ENCODE measurements at regions not wholly inside any gene's neighbourhood (a gene's known extent, or its start where the extent isn't known, plus 50 kb on each side); places are given as distances from the start of the nearest gene placed in this dataset.

DNA sequence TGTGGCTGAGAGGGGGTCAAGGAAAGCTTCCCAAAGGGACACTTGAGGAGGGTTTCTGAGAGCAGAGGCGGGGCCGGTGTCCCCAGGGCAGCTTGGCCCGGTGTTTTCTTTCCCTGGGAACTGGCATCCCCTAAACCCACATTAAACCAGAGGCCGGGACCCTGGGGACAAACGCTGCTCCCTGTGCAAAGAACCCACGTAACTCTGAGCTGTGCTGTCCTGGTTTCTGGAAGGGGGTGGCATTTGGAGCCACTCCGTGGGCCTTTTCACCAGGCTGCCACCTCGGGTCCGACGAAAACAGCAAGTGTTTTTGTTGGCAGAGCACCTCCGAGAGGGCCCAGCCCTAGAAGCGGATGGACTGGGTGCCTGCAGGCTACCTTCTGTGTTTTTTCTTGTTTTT, 100.2 kb upstream of the ANO1 start:
- no peak for DNase-seq

DNA sequence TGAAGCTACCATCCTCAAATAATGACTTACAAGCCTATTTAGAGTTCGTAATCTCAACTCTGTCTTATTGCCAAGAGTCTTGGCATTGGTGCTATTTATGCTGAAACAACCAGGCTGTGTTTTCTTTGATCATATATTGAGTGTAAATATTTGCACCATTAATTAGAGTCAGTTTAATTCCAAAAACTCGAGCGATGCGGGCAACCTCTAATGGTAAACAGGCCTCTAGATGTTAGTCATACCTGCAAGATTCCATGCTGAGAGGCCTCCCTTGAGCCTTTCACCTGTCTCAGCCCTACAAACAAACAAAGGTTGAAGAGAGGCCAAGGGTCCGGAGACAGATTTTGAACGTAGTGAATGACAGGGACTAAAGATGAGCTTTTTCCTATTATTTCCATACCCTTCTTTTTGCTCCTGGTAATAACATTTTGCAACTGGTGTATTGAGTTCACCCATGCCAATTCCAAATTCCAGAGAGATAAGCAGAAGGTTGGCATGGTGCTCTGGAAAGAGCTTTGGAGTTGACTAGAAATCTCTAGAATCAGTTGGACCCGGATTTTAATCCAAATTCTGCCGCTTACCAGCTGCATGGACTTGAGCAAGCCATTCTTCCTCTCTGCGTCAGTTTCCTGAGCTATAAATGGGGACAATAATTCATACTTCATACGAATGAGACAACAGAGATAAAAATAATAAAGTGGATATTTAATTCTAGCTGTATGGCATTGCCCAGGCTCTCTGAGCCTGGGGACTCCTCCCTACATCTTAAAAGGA, 99.1 kb upstream of the ANO1 start:
- no peak for DNase-seq

DNA sequence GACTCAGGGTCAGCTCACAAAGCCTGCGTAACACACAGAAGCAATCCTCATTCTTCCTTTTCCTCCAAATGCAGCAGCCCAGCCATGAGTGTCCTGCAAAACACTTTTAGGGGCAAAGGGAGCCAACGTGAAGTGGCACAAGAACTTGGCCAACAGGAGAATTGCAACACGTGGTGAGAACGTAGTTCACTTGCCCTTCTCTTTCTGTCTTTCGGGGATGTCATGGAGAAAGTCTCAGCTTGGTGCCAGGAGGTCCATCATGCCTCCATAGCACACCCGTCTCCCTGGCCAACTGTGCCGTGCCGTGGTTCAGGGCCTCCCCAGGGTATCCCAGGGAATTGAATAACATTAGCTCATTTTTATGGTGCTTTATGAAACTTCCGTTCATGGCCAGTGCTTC, 98.5 kb upstream of the ANO1 start:
- no peak for DNase-seq

DNA sequence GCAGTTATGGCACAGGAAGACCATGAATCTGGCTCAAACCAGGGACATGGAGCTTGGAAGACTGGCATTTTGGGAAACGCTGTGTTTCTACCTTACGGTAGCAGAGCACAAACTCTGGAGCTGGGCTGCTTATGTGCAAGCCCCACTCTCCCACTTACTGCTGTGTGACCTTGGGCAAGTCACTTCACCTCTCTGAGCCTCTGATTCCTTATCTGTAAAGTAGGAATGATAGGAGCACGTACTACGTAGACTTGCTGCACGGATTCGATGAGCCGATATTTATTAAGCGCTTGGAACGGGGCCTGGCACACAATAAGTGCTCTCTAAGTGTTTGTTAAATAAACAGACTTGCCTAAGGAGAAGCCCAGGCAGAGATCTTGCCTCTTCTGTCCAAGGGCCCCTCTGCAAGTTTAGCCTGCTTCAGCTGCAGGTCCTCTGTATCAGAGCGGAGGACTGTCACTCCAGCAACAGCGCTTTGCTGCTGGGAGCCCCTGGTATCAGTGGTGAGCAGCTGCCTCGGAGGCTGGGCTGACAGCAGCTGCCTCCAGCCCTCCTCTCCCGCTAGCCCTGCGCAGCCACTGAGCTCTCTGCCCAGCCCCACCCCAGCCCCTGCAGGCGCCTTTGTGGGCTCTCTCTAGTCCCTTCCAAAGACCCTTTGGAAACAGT, 96.9 kb upstream of the ANO1 start:
- no peak for DNase-seq

DNA sequence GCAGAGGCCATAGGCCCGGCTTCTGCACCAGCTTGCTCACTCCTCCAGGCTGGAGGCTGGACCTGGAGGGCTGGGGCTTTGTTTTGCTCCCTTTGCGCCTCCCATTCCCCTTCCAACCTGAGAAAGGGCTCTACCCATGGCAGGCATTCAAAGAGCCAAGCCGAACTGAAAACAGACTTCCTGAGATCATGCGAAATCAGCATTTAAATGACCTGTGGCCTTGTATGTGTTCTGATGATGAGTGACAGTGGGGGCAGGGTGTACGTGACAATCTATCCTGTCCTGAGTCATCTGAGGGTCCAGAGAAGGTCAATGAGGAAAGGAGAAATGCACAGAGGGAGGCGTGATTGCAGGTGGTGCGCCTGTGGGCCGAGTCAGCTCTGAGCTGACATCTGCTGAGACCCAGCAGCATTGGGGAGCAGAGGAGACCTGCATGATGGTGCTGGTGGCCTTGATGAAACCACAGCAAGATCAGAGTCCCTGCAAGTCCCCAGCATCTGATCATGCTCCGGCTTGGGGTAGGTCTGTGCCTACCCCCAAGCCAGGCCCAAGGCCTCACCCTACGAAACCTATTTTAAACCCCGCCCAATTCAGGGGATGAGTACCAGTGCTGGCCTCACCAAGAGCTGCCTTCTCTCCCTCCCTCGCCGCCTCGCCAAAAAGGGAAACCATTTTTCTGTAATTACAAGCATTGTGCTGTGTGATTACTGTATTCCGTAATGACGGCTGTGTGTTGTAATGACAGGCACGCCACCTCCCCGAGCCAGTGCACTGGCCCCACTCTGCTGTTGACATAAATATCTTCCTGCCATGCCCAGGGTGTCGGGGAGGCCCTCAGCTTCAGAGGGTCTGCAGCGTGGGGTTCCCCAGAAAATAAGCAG, 95.2 kb upstream of the ANO1 start:
- no peak for DNase-seq

DNA sequence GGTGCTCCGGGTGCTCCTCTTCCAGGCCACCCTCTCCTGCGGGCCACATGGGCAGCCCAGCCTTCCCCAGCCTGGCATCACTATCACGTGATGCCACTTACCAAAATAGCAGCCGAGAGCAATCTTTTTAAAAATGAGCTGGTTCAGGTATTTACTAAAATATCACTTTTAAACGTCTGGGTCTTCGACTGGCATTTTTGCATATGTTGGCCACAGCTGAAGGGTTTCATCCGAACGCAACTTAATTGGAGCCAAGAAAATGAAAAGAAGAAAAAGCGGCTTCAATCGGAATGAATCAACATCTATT, 94.6 kb upstream of the ANO1 start:
- no peak for DNase-seq

DNA sequence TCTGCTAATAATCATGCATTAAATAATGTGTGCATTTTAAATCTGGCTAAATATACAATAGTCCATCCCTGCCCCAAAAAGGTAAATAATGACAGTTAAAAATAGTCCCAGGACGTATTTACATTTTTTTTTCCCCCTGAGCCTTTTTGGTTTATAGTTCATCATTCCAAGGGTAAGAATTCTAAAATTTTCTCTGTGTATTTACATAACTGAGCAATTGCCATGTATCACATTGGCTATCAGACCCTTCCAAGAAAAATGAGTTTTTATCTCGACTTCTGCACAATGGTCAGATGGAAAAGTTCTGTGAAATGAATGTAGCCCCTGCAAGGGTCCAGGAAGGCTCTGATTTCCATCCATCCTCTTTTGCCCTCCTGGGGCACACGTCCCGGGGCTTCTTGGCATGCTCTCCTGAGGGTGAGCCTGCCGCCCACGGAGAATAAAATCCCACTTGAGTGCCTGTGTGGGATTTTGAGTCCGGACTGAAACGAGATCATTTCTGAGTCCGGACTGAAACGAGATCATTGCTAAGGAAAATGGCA, 94.1 kb upstream of the ANO1 start:
- no peak for DNase-seq

DNA sequence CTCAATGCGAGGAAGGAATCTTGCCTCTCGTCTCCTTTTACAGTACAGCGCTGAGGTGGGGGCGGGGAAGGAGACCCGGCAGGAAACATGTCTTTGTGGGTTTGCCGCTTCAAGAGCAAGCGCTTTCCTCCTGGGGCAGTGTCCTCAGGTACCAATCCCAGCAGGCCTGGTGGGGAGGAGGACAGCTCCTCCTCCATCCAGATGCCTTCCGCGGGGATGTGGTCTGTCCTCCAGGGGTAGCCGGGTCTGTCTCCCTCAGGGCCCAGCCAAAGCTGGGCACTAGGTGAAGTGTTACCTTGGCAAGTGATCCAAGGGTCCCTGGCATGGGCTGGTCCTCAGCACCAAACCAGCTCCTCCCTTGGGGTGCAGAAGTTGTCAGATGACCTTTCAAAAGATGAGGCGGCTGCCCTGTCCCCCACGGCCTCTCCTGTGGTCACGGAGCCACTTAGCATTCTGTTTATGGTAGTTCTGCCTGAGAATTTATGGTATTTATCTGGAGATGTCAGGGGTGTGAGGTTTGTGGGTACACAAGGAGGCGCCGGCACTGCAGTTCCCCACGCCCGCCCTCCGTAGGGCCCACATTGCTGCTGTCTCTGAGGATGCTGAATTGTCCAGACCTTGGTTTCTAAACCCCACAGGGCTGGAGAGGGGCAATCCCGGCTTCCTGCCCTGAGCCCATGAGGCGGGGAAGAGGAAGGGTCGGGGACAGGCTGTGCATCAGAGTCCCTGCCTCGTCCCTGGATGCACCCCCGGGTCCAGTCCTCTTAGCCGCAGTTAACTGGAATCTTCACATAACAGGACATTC, 93.5 kb upstream of the ANO1 start:
- no peak for DNase-seq

DNA sequence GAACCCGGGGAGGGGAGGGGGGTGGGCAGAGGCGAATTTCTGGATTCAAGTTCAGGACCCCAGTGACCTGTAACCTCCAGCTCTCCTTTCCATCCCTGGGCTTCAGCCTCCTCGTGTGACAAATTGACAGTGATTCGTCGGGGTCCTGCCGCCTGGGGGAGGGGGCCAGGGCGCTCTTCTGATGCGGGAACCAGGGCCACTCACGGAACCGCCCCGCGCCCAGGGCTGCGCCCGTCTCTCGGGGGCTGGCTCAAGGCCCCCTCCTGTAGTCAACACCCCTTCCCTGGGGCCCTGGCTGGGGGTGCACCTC, 92.8 kb upstream of the ANO1 start:
- DNase-seq, result no peak

DNA sequence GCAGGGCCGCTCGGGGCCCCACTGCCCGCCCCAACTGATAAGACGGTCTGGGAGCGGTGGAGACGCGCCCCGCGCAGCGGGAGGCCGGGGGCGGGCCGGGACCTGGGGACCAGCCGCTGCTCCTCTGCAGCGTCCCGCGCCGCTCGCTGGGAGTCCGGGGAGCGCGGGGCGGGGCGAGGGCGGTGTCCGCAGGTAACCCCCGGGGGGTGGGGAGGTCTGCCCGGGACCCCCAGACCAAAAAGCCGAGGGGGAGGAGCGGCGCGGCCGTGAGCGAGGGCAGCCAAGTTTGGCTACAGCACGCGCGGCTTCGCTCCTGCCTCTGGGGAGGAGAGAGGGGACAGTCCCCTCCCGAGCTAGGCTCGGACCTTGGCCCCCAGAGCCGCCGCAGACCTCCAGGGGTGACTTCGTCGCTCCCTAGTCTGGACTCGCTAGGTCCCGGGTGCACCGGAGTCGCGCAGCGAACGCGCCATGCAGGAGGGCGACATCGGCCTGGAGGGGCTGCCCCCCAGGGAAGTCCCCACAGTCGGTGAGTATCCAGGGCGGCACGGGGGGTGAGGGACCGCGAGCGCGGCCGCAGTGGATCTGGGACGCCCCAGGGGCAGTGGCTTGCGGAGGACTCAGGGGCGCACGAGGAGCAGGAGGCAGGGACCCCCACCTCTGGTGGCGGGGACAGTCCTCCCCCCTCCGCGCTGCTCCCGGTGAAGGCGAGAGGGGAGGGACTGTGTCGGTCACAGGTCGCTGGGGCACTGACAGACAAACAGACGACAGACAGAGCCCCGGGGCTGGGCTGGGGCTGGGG, 92.3 kb upstream of the ANO1 start:
- no peak for DNase-seq

DNA sequence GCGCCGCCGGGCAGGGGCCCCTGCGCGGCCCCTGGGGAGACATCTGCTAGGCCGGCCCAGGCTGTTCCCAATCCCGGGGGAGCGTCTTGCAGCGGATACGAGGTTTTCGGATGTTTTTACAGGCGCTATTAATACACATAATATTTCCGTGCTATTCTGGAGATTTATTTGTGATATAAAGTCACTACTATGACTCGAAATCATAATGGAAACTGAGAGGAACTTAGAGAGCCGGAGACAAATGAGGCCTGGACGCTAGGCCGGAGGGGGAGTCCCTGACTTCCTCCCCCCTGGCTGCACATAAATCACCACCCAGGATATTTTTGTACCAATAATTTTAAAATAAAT, 91.7 kb upstream of the ANO1 start:
- no peak for DNase-seq

DNA sequence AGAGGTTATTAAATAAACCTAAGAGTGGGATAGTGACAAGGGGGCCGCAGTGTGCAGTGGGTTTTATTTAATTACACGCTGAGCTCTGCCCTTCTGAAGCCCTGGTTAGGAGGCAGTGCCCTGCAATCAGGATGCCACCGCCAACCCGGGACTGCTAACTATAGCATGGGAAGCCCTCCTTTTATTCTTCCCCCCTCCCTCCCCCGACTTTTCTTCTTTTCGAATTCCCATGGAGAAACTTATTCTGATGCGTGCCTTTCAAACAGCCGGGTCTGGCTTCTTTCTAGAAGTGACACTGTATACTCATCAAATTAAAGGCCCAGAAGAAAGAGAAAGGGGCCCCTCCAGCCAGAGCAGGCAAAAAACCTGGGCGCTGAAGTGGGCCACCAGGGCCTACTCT, 91.3 kb upstream of the ANO1 start:
- no peak for DNase-seq

DNA sequence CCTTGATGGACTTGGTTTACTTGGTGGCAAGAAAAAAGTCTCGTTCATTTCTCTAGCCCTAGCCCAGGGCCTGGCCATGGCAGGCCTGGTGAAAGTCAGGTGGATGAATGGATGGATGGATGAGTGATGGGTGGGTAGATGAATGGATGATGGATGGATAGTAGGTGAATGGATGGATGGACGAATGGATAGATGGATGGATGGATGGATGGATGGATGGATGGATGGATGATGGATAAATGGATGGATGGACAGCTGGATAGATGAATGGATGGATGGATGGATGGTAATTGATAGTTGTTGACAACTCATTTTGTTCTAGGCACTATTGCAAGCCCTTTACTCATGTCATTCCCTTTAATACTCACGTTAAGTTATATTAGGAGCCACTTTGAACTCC, 86.1 kb upstream of the ANO1 start:
- DNase-seq, result no peak

DNA sequence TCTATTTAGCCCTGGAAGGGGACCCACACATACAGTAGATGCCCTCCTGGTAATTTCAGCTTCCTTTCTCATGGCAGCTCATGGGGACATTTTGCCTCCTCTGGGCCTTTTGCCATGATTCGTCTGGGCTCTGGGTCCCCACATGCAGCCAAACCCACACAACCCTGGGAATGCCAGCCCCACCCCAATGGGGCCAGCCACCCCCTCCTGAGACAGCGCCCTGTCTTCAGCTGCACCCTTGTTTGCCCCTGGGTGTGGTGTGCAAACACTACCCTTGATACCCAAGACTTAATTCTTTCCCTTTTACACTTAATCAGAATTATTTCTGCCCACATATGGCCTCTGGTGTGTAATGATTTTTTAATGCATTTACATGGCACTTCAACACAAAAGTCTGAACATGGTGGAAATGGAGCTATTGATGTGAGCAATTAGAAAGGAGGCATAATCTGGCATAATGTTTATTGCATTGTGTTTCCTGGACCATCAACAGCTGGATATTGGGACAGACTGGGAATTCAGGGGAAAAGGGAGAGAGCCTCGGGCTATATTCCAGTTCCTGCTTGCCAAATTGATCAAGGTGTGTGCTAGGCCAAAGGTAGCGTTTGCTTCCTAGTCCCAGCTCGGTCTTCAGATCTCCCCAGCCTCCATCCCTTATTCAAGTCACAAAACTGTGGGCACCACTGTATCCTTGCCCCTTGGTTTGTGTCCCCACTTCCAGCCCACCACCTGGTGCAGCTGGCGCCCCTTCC, 85.0 kb upstream of the ANO1 start:
- DNase-seq, result no peak

DNA sequence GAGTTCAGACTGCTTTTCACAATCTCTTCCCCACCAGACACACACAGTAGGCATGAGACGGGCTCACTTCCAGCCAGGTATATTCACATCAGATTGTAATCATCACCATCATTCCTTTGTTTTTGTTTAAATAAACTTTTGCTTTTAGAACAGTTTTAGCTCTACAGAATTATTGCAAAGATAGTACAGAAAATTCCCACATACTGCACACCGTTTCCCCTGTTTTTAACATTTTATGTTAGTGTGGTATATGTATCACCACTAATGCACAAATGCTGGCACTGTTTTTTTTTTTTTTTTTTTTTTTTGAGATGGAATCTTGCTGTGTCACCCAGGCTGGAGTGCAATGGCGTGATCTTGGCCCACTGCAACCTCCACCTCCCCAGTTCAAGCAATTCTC, 83.3 kb upstream of the ANO1 start:
- no peak for DNase-seq

DNA sequence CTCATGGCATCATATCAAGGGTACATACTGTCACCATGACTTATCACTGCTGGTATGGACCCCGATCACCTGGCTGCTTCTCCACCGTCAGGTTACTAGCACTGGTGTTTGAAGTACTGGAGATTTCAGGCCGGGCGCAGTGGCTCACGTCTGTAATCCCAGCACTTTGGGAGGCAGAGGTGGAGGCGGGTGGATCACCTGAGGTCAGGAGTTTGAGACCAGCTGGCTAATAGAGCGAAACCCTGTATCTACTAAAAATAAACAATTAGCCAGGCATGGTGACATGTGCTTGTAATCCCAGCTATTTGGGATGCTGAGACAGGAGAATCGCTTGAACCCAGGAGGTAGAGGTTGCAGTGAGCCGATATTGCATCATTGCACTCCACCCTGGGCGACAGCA, 82.4 kb upstream of the ANO1 start:
- DNase-seq, result no peak

DNA sequence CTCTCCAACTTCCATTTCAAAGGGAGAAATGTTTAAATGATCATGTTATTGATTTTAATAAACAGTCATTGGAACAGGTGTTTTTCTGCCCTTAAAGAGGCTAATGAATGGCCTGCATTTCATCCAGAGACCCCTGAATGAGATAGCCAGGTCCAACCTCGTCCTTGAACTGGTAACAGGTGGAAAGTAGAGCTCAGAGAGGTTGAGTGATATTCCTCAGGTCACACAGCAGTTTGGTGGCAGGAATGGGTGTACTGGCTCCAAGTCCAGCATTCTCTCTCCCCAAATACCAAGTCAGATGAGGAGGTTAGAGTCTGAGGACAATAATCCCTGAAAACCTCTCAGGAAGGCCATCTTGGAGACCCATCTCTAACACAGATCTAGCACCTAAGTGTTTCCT, 81.7 kb upstream of the ANO1 start:
- no peak for DNase-seq

DNA sequence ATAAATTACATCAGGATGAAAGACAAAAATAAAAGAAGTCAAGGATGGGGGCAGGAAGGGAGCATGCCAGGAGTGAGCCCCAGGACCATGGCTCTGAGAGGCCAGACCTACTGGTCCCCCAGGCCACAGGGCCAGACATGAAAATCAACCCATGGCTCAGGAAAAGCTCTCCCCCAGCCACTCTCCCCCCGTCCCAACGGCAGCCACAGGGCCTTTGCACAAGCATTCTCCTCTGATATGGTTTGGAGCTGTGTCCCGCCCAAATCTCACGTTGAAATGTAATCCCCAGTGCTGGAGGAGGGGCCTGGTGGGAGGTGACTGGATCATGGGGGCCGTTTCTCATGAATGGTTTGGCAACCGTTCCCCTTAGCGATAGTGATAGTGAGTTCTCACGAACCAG, 80.8 kb upstream of the ANO1 start:
- no peak for DNase-seq

DNA sequence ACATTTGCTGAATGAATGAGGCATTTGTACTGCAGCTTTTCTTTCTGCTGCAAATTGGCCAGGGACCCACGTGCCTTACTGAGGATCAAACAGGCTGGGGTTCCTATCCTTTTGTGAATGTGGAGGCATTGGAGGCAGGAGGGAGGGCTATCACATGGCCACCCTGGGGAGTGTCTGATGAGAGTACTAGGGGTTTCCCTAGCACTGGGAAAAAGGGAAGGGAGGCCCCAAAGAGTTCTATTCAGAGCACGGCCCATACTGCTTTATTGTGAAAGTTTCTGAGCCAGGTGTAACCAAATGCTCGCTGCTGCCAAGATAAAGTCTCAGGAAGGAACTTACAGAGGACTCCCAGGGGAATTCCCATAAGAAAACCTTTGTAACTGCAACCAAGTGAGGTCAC, 78.4 kb upstream of the ANO1 start:
- DNase-seq, result no peak

DNA sequence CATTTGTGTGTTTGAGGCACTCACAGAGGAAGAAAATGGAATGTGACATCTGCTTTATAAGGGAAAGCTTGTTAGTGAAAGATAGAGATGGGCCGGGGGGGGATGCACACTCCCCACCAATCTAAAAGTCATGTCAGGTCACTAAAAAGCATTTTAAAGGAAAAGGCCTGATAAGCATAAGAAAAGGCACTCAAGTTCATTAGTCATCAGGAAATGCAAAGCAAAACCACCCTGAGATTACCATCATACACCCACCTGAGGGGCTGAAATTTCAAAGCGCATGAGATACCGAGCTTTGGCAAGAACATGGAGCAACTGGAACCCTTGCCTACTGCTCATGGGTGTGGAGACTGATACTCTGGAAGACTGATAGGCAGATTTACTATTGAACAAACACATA, 77.9 kb upstream of the ANO1 start:
- no peak for DNase-seq

DNA sequence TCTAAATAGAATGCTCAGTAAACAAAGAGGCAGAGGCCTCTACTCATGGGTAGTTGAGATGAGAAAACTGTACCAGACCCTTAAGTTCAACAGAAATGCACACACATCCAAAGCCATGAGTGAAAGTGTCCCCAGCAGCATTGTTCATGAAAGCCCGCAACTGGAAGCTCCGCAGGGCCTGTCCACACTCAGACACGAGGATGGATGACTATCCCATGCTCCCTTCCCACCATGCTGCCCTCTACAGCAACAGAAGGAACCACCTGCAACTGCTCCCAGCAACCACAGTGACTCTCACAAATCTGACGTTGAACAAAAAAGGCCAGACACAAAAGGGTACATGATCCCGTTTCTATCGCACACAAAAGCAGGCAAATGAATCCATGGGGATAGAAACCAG, 76.9 kb upstream of the ANO1 start:
- no peak for DNase-seq

DNA sequence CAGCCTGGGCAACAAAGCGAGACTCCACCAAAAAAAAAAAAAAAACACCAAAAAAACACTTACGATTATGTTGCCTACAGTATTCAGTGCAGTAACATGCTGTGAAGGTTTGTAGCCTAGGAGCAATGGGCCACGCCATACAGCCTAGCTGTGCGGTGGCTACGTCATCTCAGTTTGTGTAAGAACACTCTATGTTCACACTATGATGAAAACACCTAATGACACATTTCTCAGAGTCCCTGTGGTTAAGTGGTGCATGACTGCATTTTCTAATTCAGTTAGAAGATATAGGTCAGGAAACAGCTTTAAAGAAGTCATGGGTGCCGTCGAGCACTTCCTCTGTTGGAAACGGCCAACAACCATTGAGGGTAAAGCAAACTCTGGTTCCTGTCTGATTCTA, 75.7 kb upstream of the ANO1 start:
- no peak for DNase-seq

Measured in stimulated activated CD4-positive, alpha-beta T cell treated with anti-CD3 and anti-CD28 coated beads, Interleukin-12 subunit alpha, Interleukin-12 subunit beta, amount 100 ng/mL, for 4 hours (primary cell).